ENCODE measurements at regions not wholly inside any gene's neighbourhood (a gene's known extent, or its start where the extent isn't known, plus 50 kb on each side); places are given as distances from the start of the nearest gene placed in this dataset.

DNA sequence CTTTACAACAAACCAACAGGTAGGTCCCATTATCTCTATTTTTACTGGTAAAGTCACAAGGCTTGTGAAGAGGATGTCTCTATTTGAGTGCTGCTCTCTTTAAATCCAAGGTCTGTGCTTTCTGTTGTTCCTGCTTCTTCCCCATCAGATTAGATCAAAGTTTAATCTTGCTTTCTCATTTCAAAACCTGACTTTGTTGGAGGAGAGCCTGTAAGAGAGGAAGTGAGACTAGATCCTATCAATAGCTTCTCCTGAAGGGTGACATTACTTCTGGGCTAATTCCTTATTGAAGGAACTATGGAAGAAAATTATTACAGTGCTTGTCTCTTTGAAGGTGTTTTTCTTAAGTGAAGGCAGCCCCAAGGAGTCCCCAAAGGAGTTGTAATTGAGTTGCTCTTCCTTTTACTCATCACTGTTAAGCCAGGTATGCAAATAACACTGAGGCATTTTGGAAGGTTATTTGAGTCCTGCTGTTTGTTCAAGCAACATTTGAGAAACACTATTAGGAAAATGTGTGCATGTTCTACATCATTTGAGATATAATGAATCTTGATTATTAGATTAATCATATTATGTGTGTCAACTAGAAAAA lies 146.2 kb upstream of the MBL2 start:
- Histone ChIP-seq H3K4me3 (replicated peaks in 1 of 2; ENCODE audit: low read depth in 1 of 2, low read length in 2 of 2) (no peak overlapping the region), H3K36me3 (ENCODE audit: control insufficient read depth in 1 of 2, insufficient read depth in 2 of 2, low read length in 2 of 2) (no peaks in the 10 kb centered on the region), H3K79me2 (ENCODE audit: insufficient read depth, low read length) (no peaks in the 10 kb centered on the region), H3K9ac (ENCODE audit: low read length) (no peak overlapping the region), H3K9me3 (ENCODE audit: control insufficient read depth in 1 of 2, insufficient read depth in 1 of 2, low read depth in 1 of 2, low read length in 2 of 2) (peaks cover 0 to 4% of the 10 kb centered on the region in 2 experiments; a peak in 1 of 4 replicates), H3K27me3 (ENCODE audit: insufficient read depth, low read length) (no peaks in the 10 kb centered on the region), H3K9me2 (ENCODE audit: insufficient read depth) (no peaks in the 10 kb centered on the region), H2AFZ (ENCODE audit: low read depth, low read length, poor library complexity, severe bottlenecking) (no peak overlapping the region), H3K4me1 (ENCODE audit: control insufficient read depth in 1 of 2, insufficient read depth in 2 of 2, low read length in 2 of 2) (no peaks in the 10 kb centered on the region), H3K4me2 (ENCODE audit: low read length) (no peak overlapping the region), H3K27ac (ENCODE audit: low read depth, low read length) (no peak overlapping the region), H4K20me1 (ENCODE audit: insufficient read depth) (no peaks in the 10 kb centered on the region)
- ChIA-PET RAD21 (ENCODE audit: low non-redundant PET in 1 of 2, low total read pairs in 2 of 2, uncharacterized antibody in 2 of 2, unreplicated experiment in 2 of 2) (no interaction called here), POLR2A (no interaction called here), CTCF (no interaction called here)
- DNase-seq (ENCODE audit: low read depth, low spot score), result no peak
- TF ChIP-seq RAD21 (IDR thresholded peaks at IDR 0.05; ENCODE audit: low read depth) (no peak), YY1 (IDR thresholded peaks at IDR 0.05; ENCODE audit: extremely low read depth, insufficient replicate concordance, low read depth, low read length) (no peak), EZH2 (IDR thresholded peaks at IDR 0.05) (no peak), POLR2AphosphoS5 (IDR thresholded peaks at IDR 0.05; ENCODE audit: low read depth, low read length) (no peak), TCF7L2 (IDR thresholded peaks at IDR 0.05; ENCODE audit: borderline replicate concordance, extremely low read depth, insufficient read depth, insufficient read length) (no peak), ZNF274 (IDR thresholded peaks at IDR 0.05; ENCODE audit: low read depth, low read length) (no peak), EGR1 (IDR thresholded peaks at IDR 0.05; ENCODE audit: low read depth) (no peak), EZH2phosphoT487 (IDR thresholded peaks at IDR 0.05; ENCODE audit: borderline replicate concordance) (no peak), ZFX (IDR thresholded peaks at IDR 0.05) (no peak)
- TF ChIP-seq, protein P1, sequence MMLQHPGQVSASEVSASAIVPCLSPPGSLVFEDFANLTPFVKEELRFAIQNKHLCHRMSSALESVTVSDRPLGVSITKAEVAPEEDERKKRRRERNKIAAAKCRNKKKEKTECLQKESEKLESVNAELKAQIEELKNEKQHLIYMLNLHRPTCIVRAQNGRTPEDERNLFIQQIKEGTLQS (IDR thresholded peaks at IDR 0.05), result no peak
- TF ChIP-seq, protein P2, sequence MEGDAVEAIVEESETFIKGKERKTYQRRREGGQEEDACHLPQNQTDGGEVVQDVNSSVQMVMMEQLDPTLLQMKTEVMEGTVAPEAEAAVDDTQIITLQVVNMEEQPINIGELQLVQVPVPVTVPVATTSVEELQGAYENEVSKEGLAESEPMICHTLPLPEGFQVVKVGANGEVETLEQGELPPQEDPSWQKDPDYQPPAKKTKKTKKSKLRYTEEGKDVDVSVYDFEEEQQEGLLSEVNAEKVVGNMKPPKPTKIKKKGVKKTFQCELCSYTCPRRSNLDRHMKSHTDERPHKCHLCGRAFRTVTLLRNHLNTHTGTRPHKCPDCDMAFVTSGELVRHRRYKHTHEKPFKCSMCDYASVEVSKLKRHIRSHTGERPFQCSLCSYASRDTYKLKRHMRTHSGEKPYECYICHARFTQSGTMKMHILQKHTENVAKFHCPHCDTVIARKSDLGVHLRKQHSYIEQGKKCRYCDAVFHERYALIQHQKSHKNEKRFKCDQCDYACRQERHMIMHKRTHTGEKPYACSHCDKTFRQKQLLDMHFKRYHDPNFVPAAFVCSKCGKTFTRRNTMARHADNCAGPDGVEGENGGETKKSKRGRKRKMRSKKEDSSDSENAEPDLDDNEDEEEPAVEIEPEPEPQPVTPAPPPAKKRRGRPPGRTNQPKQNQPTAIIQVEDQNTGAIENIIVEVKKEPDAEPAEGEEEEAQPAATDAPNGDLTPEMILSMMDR (IDR thresholded peaks at IDR 0.05 in 2 of 3, conservative IDR thresholded peaks at IDR 0.05 in 1 of 3; ENCODE audit: borderline replicate concordance in 1 of 3, insufficient read depth in 1 of 3, low read depth in 2 of 3, low read length in 2 of 3), result no peak
- intact Hi-C loops (cut with micrococcal nuclease), result no loop called here
- no peak for ATAC-seq
- no TSS peak for BruUV-seq (replicated peaks)
